Hepatocyte (in vitro differentiated cells): ENCODE measurements at regions not wholly inside any gene's neighbourhood (a gene's known extent, or its start where the extent isn't known, plus 50 kb on each side); places are given as distances from the start of the nearest gene placed in this dataset.
A peak's percentile ranks its signal among the peaks of the same experiment; 100 is the strongest.

ENCODE experiments used
- DNase-seq: peaks from one replicate; pipeline ENCODE4 v3.0.0-alpha.2; 2016; ENCODE audit warnings: low spot score
- H2AFZ ChIP-seq: fragments of 200-600 bp; sonication (generic); 2 replicates; pipeline ENCODE4 v1.6.0; 2016; ENCODE audit warnings: antibody characterized with exemption, mild to moderate bottlenecking
- H3K27ac ChIP-seq: fragments of 200-600 bp; sonication (generic); 2 replicates; pipeline ENCODE4 v1.5.1; 2016; ENCODE audit warnings: mild to moderate bottlenecking
- H3K27me3 ChIP-seq: fragments of 200-600 bp; sonication (generic); 2 replicates; pipeline ENCODE4 v1.6.1; 2016
- H3K36me3 ChIP-seq: fragments of 200-600 bp; sonication (generic); replicated peaks from 2 replicates; pipeline ENCODE4 v1.5.1; 2016; ENCODE audit warnings: low read depth; ENCODE audit not compliant: insufficient read depth
- H3K4me1 ChIP-seq: fragments of 200-600 bp; sonication (generic); 2 replicates; pipeline ENCODE4 v1.5.1; 2016; ENCODE audit warnings: mild to moderate bottlenecking, moderate library complexity; ENCODE audit not compliant: insufficient read depth
- H3K4me2 ChIP-seq: fragments of 200-600 bp; sonication (generic); 2 replicates; pipeline ENCODE4 v1.6.0; 2016
- H3K4me3 ChIP-seq: fragments of 200-600 bp; sonication (generic); 2 replicates; pipeline ENCODE4 v1.5.1; 2016; ENCODE audit warnings: mild to moderate bottlenecking
- H3K79me2 ChIP-seq: fragments of 200-600 bp; sonication (generic); 2 replicates; pipeline ENCODE4 v1.6.0; 2017; ENCODE audit warnings: mild to moderate bottlenecking
- H3K9me2 ChIP-seq: fragments of 200-600 bp; sonication (generic); replicated peaks from 2 replicates; pipeline ENCODE4 v1.6.0; 2017; ENCODE audit warnings: mild to moderate bottlenecking; ENCODE audit not compliant: insufficient read depth
- H3K9me3 ChIP-seq: fragments of 200-600 bp; sonication (generic); 2 replicates; pipeline ENCODE4 v1.5.1; 2016; ENCODE audit warnings: low read depth, mild to moderate bottlenecking
- H4K20me1 ChIP-seq: fragments of 200-600 bp; sonication (generic); 2 replicates; pipeline ENCODE4 v1.6.0; 2016; ENCODE audit warnings: mild to moderate bottlenecking; ENCODE audit not compliant: insufficient read depth, poor library complexity, severe bottlenecking
- EZH2 ChIP-seq: fragments of 200-600 bp; sonication (generic); IDR thresholded peaks from 2 replicates; pipeline ENCODE4 v1.6.1; 2016; ENCODE audit warnings: antibody characterized with exemption, mild to moderate bottlenecking, borderline replicate concordance
- EZH2phosphoT487 ChIP-seq: fragments of 200-600 bp; sonication (generic); IDR thresholded peaks from one replicate; pipeline ENCODE4 v1.6.1; 2018; ENCODE audit warnings: antibody characterized with exemption, mild to moderate bottlenecking, low read depth, moderate library complexity; ENCODE audit not compliant: unreplicated experiment, severe bottlenecking
- WGBS: methylation state at CpG from one replicate; pipeline ENCODE4 v1.1.6; 2016; ENCODE audit warnings: low lambda C conversion rate; ENCODE audit errors: missing lambda C conversion rate; 5-methylcytosine and 5-hydroxymethylcytosine counted together
- TF ChIP-seq, protein P1 (sequence below): fragments of 200-600 bp; sonication (generic); IDR thresholded peaks from 2 replicates; pipeline ENCODE4 v1.5.1; 2016; ENCODE audit warnings: antibody characterized with exemption, mild to moderate bottlenecking; ENCODE audit not compliant: poor library complexity

- Histone ChIP-seq H3K4me1 (peaks cover 3% of the 10 kb centered on the region), H3K9me2 (no peaks in the 10 kb centered on the region), H3K79me2 (no peaks in the 10 kb centered on the region), H4K20me1 (no peaks in the 10 kb centered on the region), H3K27ac (no peak overlapping the region), H3K4me2 (no peak overlapping the region), H3K9me3 (no peaks in the 10 kb centered on the region), H2AFZ (no peak overlapping the region), H3K36me3 (no peaks in the 10 kb centered on the region), H3K4me3 (no peak overlapping the region), H3K27me3 (no peaks in the 10 kb centered on the region)
- no peak for TF ChIP-seq EZH2
- TF ChIP-seq EZH2phosphoT487, result no peak
- TF ChIP-seq, protein P1, sequence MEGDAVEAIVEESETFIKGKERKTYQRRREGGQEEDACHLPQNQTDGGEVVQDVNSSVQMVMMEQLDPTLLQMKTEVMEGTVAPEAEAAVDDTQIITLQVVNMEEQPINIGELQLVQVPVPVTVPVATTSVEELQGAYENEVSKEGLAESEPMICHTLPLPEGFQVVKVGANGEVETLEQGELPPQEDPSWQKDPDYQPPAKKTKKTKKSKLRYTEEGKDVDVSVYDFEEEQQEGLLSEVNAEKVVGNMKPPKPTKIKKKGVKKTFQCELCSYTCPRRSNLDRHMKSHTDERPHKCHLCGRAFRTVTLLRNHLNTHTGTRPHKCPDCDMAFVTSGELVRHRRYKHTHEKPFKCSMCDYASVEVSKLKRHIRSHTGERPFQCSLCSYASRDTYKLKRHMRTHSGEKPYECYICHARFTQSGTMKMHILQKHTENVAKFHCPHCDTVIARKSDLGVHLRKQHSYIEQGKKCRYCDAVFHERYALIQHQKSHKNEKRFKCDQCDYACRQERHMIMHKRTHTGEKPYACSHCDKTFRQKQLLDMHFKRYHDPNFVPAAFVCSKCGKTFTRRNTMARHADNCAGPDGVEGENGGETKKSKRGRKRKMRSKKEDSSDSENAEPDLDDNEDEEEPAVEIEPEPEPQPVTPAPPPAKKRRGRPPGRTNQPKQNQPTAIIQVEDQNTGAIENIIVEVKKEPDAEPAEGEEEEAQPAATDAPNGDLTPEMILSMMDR, result peak; percentile 8
- 76% methylated on average over 12 of the region's 13 CpGs for WGBS
- no peak for DNase-seq
Measured at GRCh38 chr2:239763433-239764097, 261.6 kb downstream of the NDUFA10 start.

DNA sequence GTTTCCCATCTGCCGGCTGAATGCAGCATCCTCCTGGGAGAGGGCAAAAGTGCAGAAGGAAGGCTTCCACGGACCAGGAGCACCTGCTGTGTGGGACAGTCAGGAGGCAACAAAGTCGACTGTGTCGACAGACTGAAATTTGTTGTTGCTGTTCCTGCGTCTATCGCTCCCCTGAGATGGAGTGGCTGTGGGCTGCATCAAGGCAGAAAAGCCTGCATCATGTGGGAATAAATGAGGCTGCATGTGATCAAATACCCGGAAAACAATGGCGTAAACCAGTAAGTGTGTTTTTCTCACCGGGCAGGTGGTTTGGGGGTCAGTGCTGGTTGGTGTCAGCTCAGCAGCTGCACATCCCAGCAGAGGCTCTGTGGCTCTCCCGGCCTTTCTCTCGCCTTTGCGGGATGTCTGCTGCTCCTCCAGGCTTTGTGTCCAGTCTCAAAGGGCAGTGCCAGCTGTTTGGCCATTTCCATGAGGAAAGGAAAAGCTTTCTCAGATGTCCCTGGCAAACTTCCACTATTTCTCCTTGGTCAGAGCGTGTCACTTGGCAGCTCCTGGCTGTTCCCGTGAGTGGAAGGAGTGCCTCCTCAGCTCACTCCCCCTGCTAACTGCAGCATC, 262.4 kb downstream of the NDUFA10 start:
- Histone ChIP-seq H3K9me3 (no peaks in the 10 kb centered on the region), H3K4me1 (peaks cover 9% of the 10 kb centered on the region), H2AFZ (no peak overlapping the region), H3K36me3 (no peaks in the 10 kb centered on the region), H3K9me2 (no peaks in the 10 kb centered on the region), H3K4me3 (no peak overlapping the region), H3K27me3 (no peaks in the 10 kb centered on the region), H3K27ac (no peak overlapping the region), H4K20me1 (no peaks in the 10 kb centered on the region), H3K79me2 (no peaks in the 10 kb centered on the region), H3K4me2 (no peak overlapping the region)
- no peak for DNase-seq
- TF ChIP-seq EZH2phosphoT487 (no peak), EZH2 (no peak)
- TF ChIP-seq, protein P1, result no peak
- WGBS, result 87% methylated on average over 14 of the region's 14 CpGs

GRCh38 chr2:239762106-239762505, 263.0 kb downstream of the NDUFA10 start:
- H3K36me3 ChIP-seq, result no peaks in the 10 kb centered on the region
- H3K79me2 ChIP-seq, result no peaks in the 10 kb centered on the region

More at GRCh38 chr2:239762106-239762505, 263.0 kb downstream of the NDUFA10 start:
- no peak for DNase-seq
- H3K4me3 ChIP-seq, result no peak overlapping the region
- H2AFZ ChIP-seq, result no peak overlapping the region
- H3K4me1 ChIP-seq, result peaks cover 12% of the 10 kb centered on the region
- no peak overlapping the region for H3K4me2 ChIP-seq
- TF ChIP-seq, protein P1, result no peak
- no peak for TF ChIP-seq EZH2phosphoT487
- TF ChIP-seq EZH2, result no peak
- H3K27me3 ChIP-seq, result no peaks in the 10 kb centered on the region
- 98% methylated on average over 2 of the region's 2 CpGs for WGBS
- H4K20me1 ChIP-seq, result no peaks in the 10 kb centered on the region
- no peak overlapping the region for H3K27ac ChIP-seq
- no peaks in the 10 kb centered on the region for H3K9me3 ChIP-seq
- no peaks in the 10 kb centered on the region for H3K9me2 ChIP-seq
